GM13977 (cell line): ENCODE measurements at regions not wholly inside any gene's neighbourhood (a gene's known extent, or its start where the extent isn't known, plus 50 kb on each side); places are given as distances from the start of the nearest gene placed in this dataset.

Experiments used
- DNase-seq: peaks from one replicate; pipeline ENCODE4 v3.0.0; 2012; ENCODE audit warnings: low spot score
- CTCF ChIP-seq: IDR thresholded peaks from 2 replicates; pipeline ENCODE4 v1.5.1; 2012; ENCODE audit warnings: mild to moderate bottlenecking, control low read depth; ENCODE audit not compliant: insufficient read depth; ENCODE audit errors: extremely low read depth, missing control alignments
- in situ Hi-C: fragments of 300-500 bp; cut with MboI; formaldehyde crosslinking; loops from one replicate; pipeline ENCODE4 v1.12.0; 2022; ENCODE audit warnings: low sequenced_read_pairs, low pct_unique_long_range_greater_than_20kb, mixed read lengths, inconsistent platforms; ENCODE audit not compliant: unreplicated experiment

- TF ChIP-seq CTCF = no peak
- DNase-seq = no peak
- in situ Hi-C loops = no loop called here
Measured at GRCh38 chr3:144312702-144313101, 341.1 kb downstream of the DIPK2A start.

GRCh38 chr3:144314946-144315345, 343.3 kb downstream of the DIPK2A start:
- no peak for DNase-seq
- in situ Hi-C loops = no loop called here
- no peak for TF ChIP-seq CTCF

GRCh38 chr3:144317961-144318360, 346.3 kb downstream of the DIPK2A start:
- TF ChIP-seq CTCF = no peak
- no peak for DNase-seq
- in situ Hi-C loops = no loop called here

GRCh38 chr3:144324076-144324475, 352.5 kb downstream of the DIPK2A start:
- in situ Hi-C loops = no loop called here
- no peak for TF ChIP-seq CTCF
- no peak for DNase-seq

- TF ChIP-seq CTCF = no peak
- DNase-seq = no peak
- in situ Hi-C loops = no loop called here
Measured at GRCh38 chr3:144332868-144333267, 361.2 kb downstream of the DIPK2A start.

GRCh38 chr3:144341471-144341870, 369.8 kb downstream of the DIPK2A start:
- in situ Hi-C loops = no loop called here
- no peak for DNase-seq
- TF ChIP-seq CTCF = no peak

- in situ Hi-C loops = no loop called here
- no peak for TF ChIP-seq CTCF
- no peak for DNase-seq
Measured at GRCh38 chr3:144343343-144343742, 371.7 kb downstream of the DIPK2A start.
